ENCODE measurements at regions not wholly inside any gene's neighbourhood (a gene's known extent, or its start where the extent isn't known, plus 50 kb on each side); places are given as distances from the start of the nearest gene placed in this dataset.
"Not testable (repeated sequence)": the region's sequence is repeated elsewhere in the genome, so short reads cannot be mapped to it uniquely, and the experiment has no call there.

- DNase-seq (ENCODE audit: low read depth in 3 of 3), result no peak
Measured at GRCh38 chr1:4118746-4119515, 218.9 kb upstream of the C1orf174 start.

- no peak for DNase-seq (ENCODE audit: low read depth in 3 of 3)
Measured at GRCh38 chr1:4119516-4120220, 219.6 kb upstream of the C1orf174 start.

GRCh38 chr1:4120557-4121292 is 220.7 kb upstream of the C1orf174 start:
- DNase-seq (ENCODE audit: low read depth in 3 of 3), result no peak

GRCh38 chr1:4121293-4121684 is 221.2 kb upstream of the C1orf174 start:
- no peak for DNase-seq (ENCODE audit: low read depth in 3 of 3)

GRCh38 chr1:4121834-4122512 is 221.9 kb upstream of the C1orf174 start:
- DNase-seq (ENCODE audit: low read depth in 3 of 3), result no peak

GRCh38 chr1:4122513-4123160 is 222.6 kb upstream of the C1orf174 start:
- no peak for DNase-seq (ENCODE audit: low read depth in 3 of 3)

- no peak for DNase-seq (ENCODE audit: low read depth in 3 of 3)
Measured at GRCh38 chr1:4124631-4125145, 224.6 kb upstream of the C1orf174 start.

- DNase-seq (ENCODE audit: low read depth in 3 of 3), result no peak
Measured at GRCh38 chr1:4126251-4126650, 226.2 kb upstream of the C1orf174 start.

- DNase-seq (ENCODE audit: low read depth in 3 of 3), result no peak
Measured at GRCh38 chr1:4126731-4127591, 226.9 kb upstream of the C1orf174 start.

GRCh38 chr1:4127592-4128140 is 227.6 kb upstream of the C1orf174 start:
- no peak for DNase-seq (ENCODE audit: low read depth in 3 of 3)

GRCh38 chr1:4128616-4129015 is 228.5 kb upstream of the C1orf174 start:
- no peak for DNase-seq (ENCODE audit: low read depth in 3 of 3)

GRCh38 chr1:4129693-4130092 is 229.6 kb upstream of the C1orf174 start:
- DNase-seq (ENCODE audit: low read depth in 3 of 3), result no peak

GRCh38 chr1:4130096-4130495 is 230.0 kb upstream of the C1orf174 start:
- DNase-seq (ENCODE audit: low read depth in 3 of 3), result no peak

GRCh38 chr1:4131734-4132133 is 231.7 kb upstream of the C1orf174 start:
- DNase-seq (ENCODE audit: low read depth in 3 of 3), result no peak

- no peak for DNase-seq (ENCODE audit: low read depth in 3 of 3)
Measured at GRCh38 chr1:4132352-4133296, 232.6 kb upstream of the C1orf174 start.

- no peak for DNase-seq (ENCODE audit: low read depth in 3 of 3)
Measured at GRCh38 chr1:4133297-4133938, 233.3 kb upstream of the C1orf174 start.

- DNase-seq (ENCODE audit: low read depth in 3 of 3), result no peak
Measured at GRCh38 chr1:4133939-4134321, 233.9 kb upstream of the C1orf174 start.

- DNase-seq (ENCODE audit: low read depth in 3 of 3), result not testable (repeated sequence)
Measured at GRCh38 chr1:4135853-4136252, 235.8 kb upstream of the C1orf174 start.

All from stimulated activated CD4-positive, alpha-beta T cell treated with anti-CD3 and anti-CD28 coated beads, TNF-alpha, amount 100 ng/mL, for 4 hours (primary cell).